Natural killer cell treated with Interleukin-12 subunit alpha and Interleukin-12 subunit beta and Interleukin-15 and Interleukin-18, amount 100 ng/mL, for 72 hours (primary cell): ENCODE measurements at regions not wholly inside any gene's neighbourhood (a gene's known extent, or its start where the extent isn't known, plus 50 kb on each side); places are given as distances from the start of the nearest gene placed in this dataset.

Experiments used
- ATAC-seq, 2 donors: fragments of 150-1000 bp; cut with Tn5 transposase in 1 of 2; sonication (Bioruptor Pico), chemical (Tn5 transposase) in 1 of 2; 2 replicates each; pipeline ENCODE4 v1.10.0; 2021
- DNase-seq: peaks from one replicate; pipeline ENCODE4 v3.0.0; 2022; ENCODE audit warnings: low spot score
- H3K27ac Mint-ChIP-seq, 2 donors: 1 replicate in 1 of 2; 2 replicates in 1 of 2; pipeline ENCODE4 v1.8.0; 2022; ENCODE audit warnings: mixed read lengths in 2 of 2, mild to moderate bottlenecking in 1 of 2, moderate library complexity in 1 of 2
- H3K27me3 Mint-ChIP-seq, 2 donors: 1 replicate in 1 of 2; 2 replicates in 1 of 2; pipeline ENCODE4 v1.8.0; 2022; ENCODE audit warnings: mixed read lengths in 2 of 2
- H3K36me3 Mint-ChIP-seq: one replicate; pipeline ENCODE4 v1.8.0; 2022; ENCODE audit warnings: mixed read lengths
- H3K4me1 Mint-ChIP-seq, 2 donors: 1 replicate in 1 of 2; 2 replicates in 1 of 2; pipeline ENCODE4 v1.8.0; 2022; ENCODE audit warnings: low read depth in 2 of 2, mixed read lengths in 2 of 2, mild to moderate bottlenecking in 1 of 2
- H3K4me3 Mint-ChIP-seq: one replicate; pipeline ENCODE4 v1.8.0; 2022; ENCODE audit warnings: mixed read lengths
- H3K9me3 Mint-ChIP-seq: 2 replicates; pipeline ENCODE4 v1.8.0; 2022; ENCODE audit warnings: mixed read lengths

DNA sequence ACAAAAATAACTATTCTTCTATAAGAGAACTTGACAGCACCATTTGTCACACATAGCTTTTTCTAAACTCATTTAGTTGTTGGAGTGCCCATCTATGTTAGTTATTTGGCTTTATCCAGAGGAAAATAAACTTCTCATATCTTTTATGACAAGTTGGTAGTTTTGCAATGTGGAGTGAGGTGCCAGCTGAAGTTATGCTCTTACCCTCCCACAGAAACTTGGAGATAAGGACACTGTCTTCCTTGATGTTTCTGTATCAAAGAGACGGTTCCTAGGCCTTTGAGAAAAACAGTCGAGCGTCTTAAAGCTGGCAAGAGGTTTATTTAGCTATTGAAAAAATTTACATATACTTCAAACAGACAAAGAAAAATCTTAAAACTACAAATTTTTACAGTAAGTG, 1079.7 kb downstream of the SLITRK1 start:
- no peaks in the 10 kb centered on the region for H3K27me3 Mint-ChIP-seq
- DNase-seq, result no peak
- H3K27ac Mint-ChIP-seq, result no peak overlapping the region
- H3K4me1 Mint-ChIP-seq, result no peaks in the 10 kb centered on the region
- peaks cover 15% of the 10 kb centered on the region for H3K9me3 Mint-ChIP-seq
- no peak for ATAC-seq
- no peak overlapping the region for H3K4me3 Mint-ChIP-seq
- H3K36me3 Mint-ChIP-seq, result no peaks in the 10 kb centered on the region

DNA sequence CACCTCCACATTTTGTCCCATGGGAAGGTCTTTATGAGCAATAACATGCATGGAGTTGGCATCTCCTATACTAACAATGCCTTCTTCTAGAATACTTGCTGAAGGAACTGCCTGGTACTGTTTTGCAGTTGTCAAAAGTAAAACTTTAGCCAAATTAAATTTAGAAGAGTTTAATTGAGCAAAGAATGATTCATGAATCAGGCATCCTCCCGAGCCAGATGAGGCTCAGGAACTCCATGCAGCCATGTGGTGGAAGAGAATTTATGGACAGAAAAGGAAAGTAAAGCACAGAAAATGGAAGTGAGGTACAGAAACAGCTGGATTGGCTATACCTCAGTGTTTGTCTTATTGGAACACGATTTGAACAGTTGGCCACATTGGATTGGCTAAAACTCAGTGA, 1081.9 kb downstream of the SLITRK1 start:
- Mint-ChIP-seq H3K27me3 (no peaks in the 10 kb centered on the region), H3K36me3 (no peaks in the 10 kb centered on the region), H3K4me3 (no peak overlapping the region), H3K9me3 (peaks cover 16% of the 10 kb centered on the region), H3K27ac (no peak overlapping the region), H3K4me1 (no peaks in the 10 kb centered on the region)
- DNase-seq (no peak), ATAC-seq (no peak)

GRCh38 chr13:82797876-82798275, 1084.4 kb downstream of the SLITRK1 start:
- Mint-ChIP-seq H3K4me3 (no peak overlapping the region), H3K36me3 (no peaks in the 10 kb centered on the region), H3K4me1 (no peaks in the 10 kb centered on the region), H3K27me3 (no peaks in the 10 kb centered on the region), H3K9me3 (peaks cover 8% of the 10 kb centered on the region), H3K27ac (no peak overlapping the region)
- no peak for DNase-seq
- no peak for ATAC-seq

- H3K4me1 Mint-ChIP-seq, result no peaks in the 10 kb centered on the region
- no peaks in the 10 kb centered on the region for H3K27me3 Mint-ChIP-seq
- ATAC-seq (no peak), DNase-seq (no peak)
- no peaks in the 10 kb centered on the region for H3K36me3 Mint-ChIP-seq
- peaks cover 12% of the 10 kb centered on the region for H3K9me3 Mint-ChIP-seq
- no peak overlapping the region for H3K4me3 Mint-ChIP-seq
- no peak overlapping the region for H3K27ac Mint-ChIP-seq
These were observed 1091.2 kb downstream of the SLITRK1 start for GRCh38 chr13:82791035-82791434.

DNA sequence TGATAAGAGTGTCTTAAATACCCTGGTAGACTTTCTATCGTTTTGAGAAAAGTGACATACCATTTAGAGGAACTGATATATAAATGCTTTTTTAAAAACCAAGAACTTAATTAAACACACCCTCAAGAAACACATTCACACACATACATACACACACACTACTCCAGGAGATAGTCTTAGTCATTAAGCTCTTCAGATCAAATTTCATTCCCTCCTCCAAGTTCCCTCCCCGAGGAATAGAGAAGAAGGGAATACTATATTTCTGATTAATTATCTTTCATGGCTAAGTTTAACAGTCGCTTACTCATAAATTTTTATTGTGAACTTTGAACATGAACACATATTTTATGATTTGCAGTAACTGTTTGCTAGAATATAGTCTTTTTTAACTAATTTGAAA, 1109.5 kb downstream of the SLITRK1 start:
- Mint-ChIP-seq H3K27me3 (no peaks in the 10 kb centered on the region), H3K36me3 (no peaks in the 10 kb centered on the region), H3K4me3 (no peak overlapping the region), H3K27ac (no peak overlapping the region), H3K4me1 (no peaks in the 10 kb centered on the region), H3K9me3 (peaks cover 13% of the 10 kb centered on the region)
- ATAC-seq (no peak), DNase-seq (no peak)

DNA sequence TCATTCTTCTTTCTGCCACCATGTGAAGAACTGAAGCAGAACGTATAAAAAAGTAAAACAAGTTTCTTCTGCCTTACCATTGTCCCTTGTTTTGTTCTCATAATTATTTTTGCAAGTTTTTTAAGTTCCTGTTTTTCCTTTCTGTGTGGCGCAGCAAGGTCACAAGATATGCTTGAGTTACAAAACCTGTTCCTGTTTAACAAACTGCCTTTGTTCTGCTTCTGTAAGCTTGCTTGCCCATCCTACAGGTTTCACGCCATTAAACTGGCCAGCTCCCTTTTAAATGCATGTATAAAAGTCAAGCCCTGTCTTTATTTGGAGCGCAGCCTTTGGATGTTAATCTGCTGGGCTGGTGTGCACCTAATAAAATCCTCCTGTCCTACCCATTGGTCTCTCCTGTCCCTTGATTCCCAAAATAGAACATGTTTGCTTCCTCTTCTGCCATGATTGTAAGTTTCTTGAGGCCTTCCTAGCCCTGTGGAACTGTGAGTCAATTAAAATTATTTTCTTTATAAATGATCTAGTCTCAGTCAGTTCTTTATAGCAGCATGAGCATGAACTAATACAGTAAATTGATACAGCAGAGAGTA, 1115.4 kb downstream of the SLITRK1 start:
- Mint-ChIP-seq H3K4me1 (no peaks in the 10 kb centered on the region), H3K9me3 (peaks cover 19% of the 10 kb centered on the region), H3K27me3 (no peaks in the 10 kb centered on the region), H3K27ac (no peak overlapping the region), H3K4me3 (no peak overlapping the region), H3K36me3 (no peaks in the 10 kb centered on the region)
- ATAC-seq, result no peak
- no peak for DNase-seq

DNA sequence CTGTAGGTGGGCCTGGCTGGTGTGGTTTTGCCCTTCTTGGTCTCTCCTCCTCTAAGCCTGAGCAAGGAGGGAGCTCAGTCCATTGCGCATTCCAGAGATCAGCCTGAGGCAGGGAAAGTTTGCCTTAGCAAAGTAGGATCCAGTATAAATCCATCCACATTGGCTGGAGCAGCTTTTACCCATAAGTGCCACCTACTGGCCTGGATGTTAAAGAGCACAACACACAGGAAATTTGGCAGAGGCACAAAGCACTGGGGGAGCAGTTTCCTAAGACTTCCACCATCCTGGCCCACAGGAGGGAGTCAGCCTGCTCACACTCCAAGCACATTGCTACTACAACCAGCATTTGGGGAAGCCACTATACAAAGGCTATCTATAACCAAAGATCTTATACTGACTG, 1124.2 kb downstream of the SLITRK1 start:
- ATAC-seq, result no peak
- DNase-seq, result no peak
- H3K27me3 Mint-ChIP-seq, result no peaks in the 10 kb centered on the region
- H3K36me3 Mint-ChIP-seq, result peaks cover 4% of the 10 kb centered on the region
- H3K27ac Mint-ChIP-seq, result no peak overlapping the region
- H3K4me3 Mint-ChIP-seq, result no peak overlapping the region
- H3K4me1 Mint-ChIP-seq, result no peaks in the 10 kb centered on the region
- H3K9me3 Mint-ChIP-seq, result peaks cover 20% of the 10 kb centered on the region

GRCh38 chr13:82751206-82751605, 1131.1 kb downstream of the SLITRK1 start:
- Mint-ChIP-seq H3K9me3 (peaks cover 10% of the 10 kb centered on the region), H3K4me1 (no peaks in the 10 kb centered on the region), H3K4me3 (no peak overlapping the region), H3K36me3 (no peaks in the 10 kb centered on the region), H3K27me3 (no peaks in the 10 kb centered on the region), H3K27ac (no peak overlapping the region)
- DNase-seq (no peak), ATAC-seq (no peak)

DNA sequence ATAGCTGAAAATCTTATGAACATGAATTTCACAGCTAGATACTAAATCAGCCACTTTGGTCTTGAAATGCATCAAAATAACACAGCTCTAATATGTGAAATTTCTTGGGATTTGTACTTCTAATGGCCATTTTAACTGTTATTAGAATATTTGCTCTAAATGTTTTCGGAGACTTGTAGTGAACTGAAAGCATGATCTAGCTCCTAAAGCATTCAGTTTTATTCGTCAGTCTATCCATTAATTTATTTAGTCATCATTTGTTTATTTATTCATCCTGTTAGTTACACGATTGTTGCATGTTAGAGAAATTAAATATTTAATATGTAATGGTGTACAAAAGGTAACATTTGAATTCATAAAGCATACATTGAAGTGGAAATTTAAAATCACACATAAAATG, 1132.7 kb downstream of the SLITRK1 start:
- Mint-ChIP-seq H3K27me3 (no peaks in the 10 kb centered on the region), H3K4me1 (no peaks in the 10 kb centered on the region), H3K4me3 (no peak overlapping the region), H3K36me3 (no peaks in the 10 kb centered on the region), H3K9me3 (peaks cover 7% of the 10 kb centered on the region), H3K27ac (no peak overlapping the region)
- ATAC-seq, result no peak
- no peak for DNase-seq

GRCh38 chr13:82747958-82748357, 1134.3 kb downstream of the SLITRK1 start:
- no peaks in the 10 kb centered on the region for H3K4me1 Mint-ChIP-seq
- no peak for ATAC-seq
- no peaks in the 10 kb centered on the region for H3K9me3 Mint-ChIP-seq
- H3K27me3 Mint-ChIP-seq, result no peaks in the 10 kb centered on the region
- no peaks in the 10 kb centered on the region for H3K36me3 Mint-ChIP-seq
- DNase-seq, result no peak
- no peak overlapping the region for H3K27ac Mint-ChIP-seq
- no peak overlapping the region for H3K4me3 Mint-ChIP-seq

GRCh38 chr13:82747291-82747690, 1135.0 kb downstream of the SLITRK1 start:
- DNase-seq (no peak), ATAC-seq (no peak)
- Mint-ChIP-seq H3K36me3 (no peaks in the 10 kb centered on the region), H3K27me3 (no peaks in the 10 kb centered on the region), H3K4me3 (no peak overlapping the region), H3K4me1 (no peaks in the 10 kb centered on the region), H3K9me3 (no peaks in the 10 kb centered on the region), H3K27ac (no peak overlapping the region)

DNA sequence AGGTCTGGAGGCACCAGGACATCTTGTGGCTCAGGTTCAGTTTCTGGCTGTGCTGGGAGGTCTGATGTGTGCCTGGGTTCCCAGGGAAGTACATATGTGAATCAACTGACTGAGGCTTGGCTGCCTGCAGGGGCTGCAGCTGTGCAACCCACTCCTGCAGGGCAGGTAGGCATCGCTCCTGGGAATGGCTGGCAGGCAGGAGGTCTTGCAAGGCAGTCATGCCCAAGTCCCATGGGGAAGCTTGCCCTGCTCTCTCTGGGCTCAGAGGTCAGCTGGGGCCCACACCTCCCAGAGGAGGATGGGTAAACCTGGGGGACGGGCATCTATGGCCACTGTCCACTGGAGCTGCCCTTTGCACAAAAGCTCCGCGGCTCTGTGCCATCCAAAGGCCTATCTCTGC, 1141.8 kb downstream of the SLITRK1 start:
- DNase-seq (no peak), ATAC-seq (no peak)
- Mint-ChIP-seq H3K9me3 (peaks cover 11% of the 10 kb centered on the region), H3K27me3 (no peaks in the 10 kb centered on the region), H3K36me3 (peaks cover 19% of the 10 kb centered on the region), H3K27ac (no peak overlapping the region), H3K4me3 (no peak overlapping the region), H3K4me1 (no peaks in the 10 kb centered on the region)

- ATAC-seq (no peak), DNase-seq (no peak)
- no peaks in the 10 kb centered on the region for H3K4me1 Mint-ChIP-seq
- no peak overlapping the region for H3K27ac Mint-ChIP-seq
- H3K4me3 Mint-ChIP-seq, result no peak overlapping the region
- no peaks in the 10 kb centered on the region for H3K27me3 Mint-ChIP-seq
- H3K36me3 Mint-ChIP-seq, result peaks cover 19% of the 10 kb centered on the region
- peaks cover 15% of the 10 kb centered on the region for H3K9me3 Mint-ChIP-seq
These were observed 1142.4 kb downstream of the SLITRK1 start for GRCh38 chr13:82739881-82740280.

DNA sequence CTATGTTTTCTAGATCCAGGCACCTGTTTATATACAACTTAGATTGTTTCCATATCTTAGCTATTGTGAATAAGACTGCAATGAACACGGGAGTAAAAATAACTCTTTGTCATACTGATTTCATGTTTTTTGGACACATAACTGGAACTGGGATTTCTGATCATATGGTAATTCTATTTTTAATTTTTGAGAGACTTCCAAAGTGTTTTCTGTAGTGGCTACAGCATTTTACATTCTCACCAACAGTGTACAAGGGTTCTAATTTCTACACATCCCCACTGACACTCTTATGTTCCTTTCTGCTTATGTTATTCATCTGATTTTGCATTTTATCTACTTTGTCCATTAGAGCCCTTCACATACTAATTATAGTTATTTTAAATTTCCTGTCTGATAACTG, 1152.9 kb downstream of the SLITRK1 start:
- ATAC-seq, result no peak
- Mint-ChIP-seq H3K36me3 (peaks cover 5% of the 10 kb centered on the region), H3K4me1 (no peaks in the 10 kb centered on the region), H3K9me3 (peaks cover 13% of the 10 kb centered on the region), H3K27ac (no peak overlapping the region), H3K27me3 (no peaks in the 10 kb centered on the region), H3K4me3 (no peak overlapping the region)
- DNase-seq, result no peak

DNA sequence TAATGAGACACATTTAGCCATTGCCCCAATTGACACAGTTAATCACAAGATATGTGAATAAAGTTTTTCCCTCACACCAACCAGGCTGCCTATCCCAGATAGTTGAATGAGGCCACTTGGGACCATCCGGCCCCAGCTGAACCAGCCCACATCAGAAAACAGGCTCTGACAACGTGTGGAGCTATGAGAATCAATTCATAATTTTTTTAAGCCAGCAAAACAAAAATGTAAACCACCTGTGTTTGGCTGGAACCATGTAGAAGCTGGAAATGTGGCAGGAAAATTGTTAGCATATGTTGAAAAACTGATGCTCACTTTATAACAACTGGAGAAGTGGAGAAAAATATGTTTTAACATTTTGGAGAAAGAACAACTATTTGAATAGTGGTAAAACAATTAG, 1161.3 kb downstream of the SLITRK1 start:
- no peak overlapping the region for H3K4me3 Mint-ChIP-seq
- no peak overlapping the region for H3K27ac Mint-ChIP-seq
- DNase-seq (no peak), ATAC-seq (no peak)
- no peaks in the 10 kb centered on the region for H3K27me3 Mint-ChIP-seq
- H3K4me1 Mint-ChIP-seq, result no peaks in the 10 kb centered on the region
- H3K36me3 Mint-ChIP-seq, result no peaks in the 10 kb centered on the region
- H3K9me3 Mint-ChIP-seq, result peaks cover 7% of the 10 kb centered on the region
